ENCODE measurements at regions not wholly inside any gene's neighbourhood (a gene's known extent, or its start where the extent isn't known, plus 50 kb on each side); places are given as distances from the start of the nearest gene placed in this dataset.

DNA sequence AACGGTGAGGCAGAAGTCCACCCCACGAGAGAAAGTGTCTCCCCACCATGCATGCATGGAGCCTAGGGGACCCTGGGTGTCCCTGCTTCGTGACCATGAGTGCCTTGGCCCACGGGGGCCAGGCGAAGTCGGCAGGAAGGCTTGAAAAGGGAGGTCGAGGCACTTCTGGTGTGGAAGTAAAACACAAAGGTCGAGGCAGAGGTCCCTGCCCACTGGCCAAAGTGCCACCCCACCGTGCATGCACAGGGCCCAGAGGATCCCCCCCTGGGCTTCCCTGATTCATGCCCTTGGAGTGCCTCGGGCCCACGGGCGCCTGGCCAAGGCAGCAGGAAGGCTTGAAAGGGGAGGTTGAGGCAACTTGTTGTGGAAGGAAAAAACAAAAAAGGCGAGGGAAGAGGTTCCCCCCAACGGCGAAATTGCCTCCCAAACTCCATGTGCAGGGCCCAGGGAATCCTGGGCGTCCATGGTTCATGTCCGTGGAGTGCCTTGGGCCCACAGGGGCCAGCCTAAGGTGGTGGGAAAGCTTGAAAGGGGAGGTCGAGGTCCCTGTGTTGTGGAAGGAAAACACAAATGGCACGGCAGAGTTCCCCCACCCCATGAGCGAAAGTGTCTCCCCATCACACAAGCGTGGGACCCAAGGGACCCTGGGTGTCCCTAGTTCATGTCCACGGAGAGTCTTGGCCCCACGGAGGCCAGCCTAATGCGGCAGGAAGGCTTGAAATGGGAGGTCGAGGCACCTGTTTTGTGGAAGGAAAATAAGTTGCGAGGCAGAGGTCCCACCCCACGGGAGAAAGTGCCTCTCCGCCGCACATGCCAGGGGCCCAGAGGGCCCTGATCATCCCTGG is 372.1 kb downstream of the ALG10 start:
- Histone ChIP-seq H3K9ac (ENCODE audit: insufficient read depth, low read length) (no peak overlapping the region), H3K27me3 (ENCODE audit: control insufficient read depth, insufficient read depth, low read length) (no peaks in the 10 kb centered on the region), H3K9me3 (ENCODE audit: control insufficient read depth, insufficient read depth, low read depth, low read length) (no peaks in the 10 kb centered on the region), H4K20me1 (ENCODE audit: control insufficient read depth, extremely low read depth, insufficient read depth, low read length) (no peaks in the 10 kb centered on the region), H3K27ac (ENCODE audit: insufficient read depth, low read length) (no peak overlapping the region), H3K79me2 (ENCODE audit: control insufficient read depth, insufficient read depth, low read length) (no peaks in the 10 kb centered on the region), H3K4me1 (ENCODE audit: control insufficient read depth, extremely low read depth, insufficient read depth, low read length) (no peaks in the 10 kb centered on the region), H2AFZ (ENCODE audit: low read length) (no peak overlapping the region), H3K36me3 (ENCODE audit: control insufficient read depth, insufficient read depth, low read length) (no peaks in the 10 kb centered on the region), H3K4me3 (replicated peaks in 1 of 4; ENCODE audit: control extremely low read depth in 1 of 4, insufficient read depth in 1 of 4, low read depth in 3 of 4, low read length in 4 of 4) (no peak overlapping the region), H3K4me2 (ENCODE audit: extremely low read depth, insufficient read depth, low read length) (no peak overlapping the region)
- no peak for DNase-seq (ENCODE audit: low read depth in 2 of 2)
- no peak for TF ChIP-seq EZH2 (IDR thresholded peaks at IDR 0.05; ENCODE audit: low read length, missing control alignments)
- TF ChIP-seq, protein P1, sequence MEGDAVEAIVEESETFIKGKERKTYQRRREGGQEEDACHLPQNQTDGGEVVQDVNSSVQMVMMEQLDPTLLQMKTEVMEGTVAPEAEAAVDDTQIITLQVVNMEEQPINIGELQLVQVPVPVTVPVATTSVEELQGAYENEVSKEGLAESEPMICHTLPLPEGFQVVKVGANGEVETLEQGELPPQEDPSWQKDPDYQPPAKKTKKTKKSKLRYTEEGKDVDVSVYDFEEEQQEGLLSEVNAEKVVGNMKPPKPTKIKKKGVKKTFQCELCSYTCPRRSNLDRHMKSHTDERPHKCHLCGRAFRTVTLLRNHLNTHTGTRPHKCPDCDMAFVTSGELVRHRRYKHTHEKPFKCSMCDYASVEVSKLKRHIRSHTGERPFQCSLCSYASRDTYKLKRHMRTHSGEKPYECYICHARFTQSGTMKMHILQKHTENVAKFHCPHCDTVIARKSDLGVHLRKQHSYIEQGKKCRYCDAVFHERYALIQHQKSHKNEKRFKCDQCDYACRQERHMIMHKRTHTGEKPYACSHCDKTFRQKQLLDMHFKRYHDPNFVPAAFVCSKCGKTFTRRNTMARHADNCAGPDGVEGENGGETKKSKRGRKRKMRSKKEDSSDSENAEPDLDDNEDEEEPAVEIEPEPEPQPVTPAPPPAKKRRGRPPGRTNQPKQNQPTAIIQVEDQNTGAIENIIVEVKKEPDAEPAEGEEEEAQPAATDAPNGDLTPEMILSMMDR (conservative IDR thresholded peaks at IDR 0.05 in 1 of 2, IDR thresholded peaks at IDR 0.05 in 1 of 2; ENCODE audit: low read depth in 1 of 2, low read length in 2 of 2), result no peak

GRCh38 chr12:34395056-34396005 is 373.0 kb downstream of the ALG10 start:
- H3K27ac ChIP-seq (ENCODE audit: insufficient read depth, low read length), result no peak overlapping the region
- H3K79me2 ChIP-seq (ENCODE audit: control insufficient read depth, insufficient read depth, low read length), result no peaks in the 10 kb centered on the region
- H3K27me3 ChIP-seq (ENCODE audit: control insufficient read depth, insufficient read depth, low read length), result no peaks in the 10 kb centered on the region
- no peak for DNase-seq (ENCODE audit: low read depth in 2 of 2)
- H4K20me1 ChIP-seq (ENCODE audit: control insufficient read depth, extremely low read depth, insufficient read depth, low read length), result no peaks in the 10 kb centered on the region
- H2AFZ ChIP-seq (ENCODE audit: low read length), result no peak overlapping the region
- H3K9ac ChIP-seq (ENCODE audit: insufficient read depth, low read length), result no peak overlapping the region
- TF ChIP-seq, protein P1 (conservative IDR thresholded peaks at IDR 0.05 in 1 of 2, IDR thresholded peaks at IDR 0.05 in 1 of 2; ENCODE audit: low read depth in 1 of 2, low read length in 2 of 2), result no peak
- TF ChIP-seq EZH2 (IDR thresholded peaks at IDR 0.05; ENCODE audit: low read length, missing control alignments), result no peak
- H3K4me3 ChIP-seq (replicated peaks in 1 of 4; ENCODE audit: control extremely low read depth in 1 of 4, insufficient read depth in 1 of 4, low read depth in 3 of 4, low read length in 4 of 4), result no peak overlapping the region
- no peak overlapping the region for H3K4me2 ChIP-seq (ENCODE audit: extremely low read depth, insufficient read depth, low read length)
- H3K9me3 ChIP-seq (ENCODE audit: control insufficient read depth, insufficient read depth, low read depth, low read length), result no peaks in the 10 kb centered on the region
- no peaks in the 10 kb centered on the region for H3K36me3 ChIP-seq (ENCODE audit: control insufficient read depth, insufficient read depth, low read length)
- no peaks in the 10 kb centered on the region for H3K4me1 ChIP-seq (ENCODE audit: control insufficient read depth, extremely low read depth, insufficient read depth, low read length)

Data from fibroblast of lung (primary cell).